ENCODE measurements at regions not wholly inside any gene's neighbourhood (a gene's known extent, or its start where the extent isn't known, plus 50 kb on each side); places are given as distances from the start of the nearest gene placed in this dataset.

DNA sequence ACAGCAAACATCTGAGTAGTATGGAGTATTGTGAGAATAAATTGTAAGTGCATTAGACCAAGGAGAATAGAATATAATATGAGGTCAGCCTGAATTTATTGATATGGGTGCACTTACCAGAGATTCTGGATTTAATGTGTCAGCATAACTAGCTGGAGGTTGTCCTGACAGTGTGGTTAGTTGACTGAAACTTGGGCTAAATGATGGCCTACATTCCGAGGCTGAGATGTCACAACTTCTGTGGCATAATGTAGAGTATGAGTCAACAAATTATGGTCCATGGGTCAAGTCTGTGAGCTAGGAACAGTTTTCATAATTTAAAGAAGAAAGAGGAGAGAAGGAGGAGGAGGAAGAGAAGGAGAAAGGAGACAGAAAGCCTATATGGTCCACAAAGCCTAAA, 127.6 kb downstream of the QPCT start:
- FAIRE-seq (peak; percentile 48), DNase-seq (ENCODE audit: low spot score) (peak; percentile 51)

DNA sequence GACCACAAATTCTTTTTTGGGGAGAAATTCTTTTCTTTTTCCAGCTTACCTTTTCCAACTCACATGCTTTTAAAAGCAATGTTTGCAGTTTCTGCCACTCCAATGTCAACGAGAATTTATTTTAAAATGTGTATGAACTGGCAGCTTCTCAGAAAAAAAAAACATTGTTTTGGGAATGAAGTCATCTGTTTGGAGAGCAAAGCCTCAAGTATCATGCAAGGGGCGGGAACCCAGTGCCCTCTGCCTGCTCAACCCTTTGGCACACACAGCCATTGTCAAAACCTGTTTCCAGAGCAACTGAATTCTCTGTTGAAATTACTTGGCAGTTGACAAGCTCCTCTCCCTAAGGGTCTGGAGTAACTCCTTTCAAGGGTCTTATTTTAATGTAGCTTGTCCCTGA, 128.5 kb downstream of the QPCT start:
- FAIRE-seq (no peak), DNase-seq (ENCODE audit: low spot score) (peak; percentile 72)

DNA sequence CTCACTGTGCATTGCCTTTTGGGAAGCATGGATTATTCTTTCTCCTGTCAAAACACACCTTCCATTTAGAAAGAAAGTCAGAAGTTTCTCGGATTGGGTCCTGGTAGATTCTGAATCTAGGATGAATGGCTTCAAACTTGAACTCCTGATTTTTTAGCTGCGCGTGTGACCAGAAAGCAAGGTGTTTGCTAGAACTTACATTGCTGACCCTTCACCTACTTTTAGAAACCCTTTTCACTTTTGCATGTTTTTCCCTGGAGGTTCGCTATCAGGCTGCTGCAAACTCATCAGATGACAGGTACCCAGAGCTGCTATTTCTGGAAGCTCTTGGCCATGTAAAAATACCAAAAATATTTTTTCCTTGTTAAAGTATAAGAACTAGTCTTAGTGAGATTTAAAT, 132.0 kb downstream of the QPCT start:
- DNase-seq (ENCODE audit: low spot score), result no peak
- FAIRE-seq, result no peak

DNA sequence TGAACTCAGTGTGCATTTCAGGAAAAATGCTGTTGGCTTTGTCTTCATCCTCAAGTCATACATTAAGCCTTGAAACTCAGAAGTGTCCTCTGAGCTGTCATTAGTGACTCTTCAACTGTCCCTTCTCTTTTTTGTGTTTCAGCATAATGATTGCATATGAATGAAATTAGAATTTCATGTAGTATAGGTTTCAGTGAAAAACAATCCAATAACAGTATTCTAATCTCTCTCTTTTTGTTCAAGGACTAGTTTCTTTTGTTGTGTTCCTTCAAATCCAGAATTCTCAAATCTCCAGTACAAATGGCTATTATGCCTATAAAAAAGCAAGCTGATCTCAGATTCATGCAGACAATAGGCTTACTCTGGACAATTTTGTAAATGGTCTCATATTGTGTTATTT, 133.5 kb downstream of the QPCT start:
- no peak for FAIRE-seq
- no peak for DNase-seq (ENCODE audit: low spot score)

DNA sequence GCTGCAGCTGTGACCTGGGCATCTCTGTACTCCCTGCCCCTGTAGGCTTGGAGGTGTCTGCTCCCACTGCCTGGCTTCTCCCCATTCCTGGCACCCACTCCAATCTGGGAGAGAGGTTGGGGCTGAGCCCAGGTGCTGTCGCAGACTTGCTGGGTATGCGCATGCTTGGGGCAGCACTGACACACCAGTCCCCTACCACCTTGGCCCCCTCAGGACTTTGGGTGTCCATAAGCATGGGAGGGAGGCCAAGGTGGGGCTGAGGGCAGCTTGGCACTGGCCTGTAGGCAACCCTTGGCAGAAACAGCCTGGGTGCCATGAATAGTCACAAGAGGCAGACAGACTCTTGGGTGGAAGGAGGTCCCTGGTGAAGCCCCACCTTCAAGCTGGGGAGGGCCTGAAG, 136.8 kb downstream of the QPCT start:
- FAIRE-seq (no peak), DNase-seq (ENCODE audit: low spot score) (no peak)

DNA sequence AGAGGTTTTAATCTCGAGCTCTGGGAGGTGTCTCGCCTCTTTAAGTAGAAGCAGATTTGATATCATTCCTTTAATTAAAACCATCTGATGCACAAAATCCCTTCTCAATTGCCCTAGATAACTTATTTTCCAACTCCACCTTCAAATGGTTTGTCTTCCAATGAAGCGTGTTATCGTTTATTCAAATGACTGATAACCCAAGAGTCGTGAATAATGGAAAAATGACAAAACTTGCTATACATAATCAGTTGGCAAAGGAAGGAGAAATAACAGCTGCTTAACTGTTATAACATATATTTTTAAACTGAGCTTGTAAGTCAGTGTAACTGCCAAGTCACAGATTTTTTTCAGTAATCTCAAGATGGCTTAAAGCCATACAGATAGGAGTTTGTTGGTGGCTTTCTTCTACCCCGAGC, 144.6 kb downstream of the QPCT start:
- DNase-seq (ENCODE audit: low spot score) (no peak), FAIRE-seq (no peak)

DNA sequence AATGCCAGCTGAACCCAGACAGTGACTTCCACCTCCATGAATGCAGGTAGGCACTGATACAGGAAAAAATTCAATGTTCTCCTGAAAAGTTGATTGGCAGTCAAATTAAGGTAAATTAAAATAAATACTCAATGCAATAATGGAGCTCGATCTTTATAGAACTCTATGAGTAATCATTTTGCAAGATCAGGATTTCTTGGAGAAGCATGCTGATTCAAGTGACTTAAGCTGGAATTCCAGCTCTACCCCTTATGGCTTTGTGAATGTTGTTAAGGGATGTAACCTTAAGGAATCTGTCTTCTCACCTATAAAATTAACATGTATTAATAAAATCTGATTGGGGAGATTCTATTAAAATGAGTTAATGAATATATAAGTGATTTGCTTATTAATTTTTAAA, 145.1 kb downstream of the QPCT start:
- DNase-seq (ENCODE audit: low spot score) (no peak), FAIRE-seq (no peak)

DNA sequence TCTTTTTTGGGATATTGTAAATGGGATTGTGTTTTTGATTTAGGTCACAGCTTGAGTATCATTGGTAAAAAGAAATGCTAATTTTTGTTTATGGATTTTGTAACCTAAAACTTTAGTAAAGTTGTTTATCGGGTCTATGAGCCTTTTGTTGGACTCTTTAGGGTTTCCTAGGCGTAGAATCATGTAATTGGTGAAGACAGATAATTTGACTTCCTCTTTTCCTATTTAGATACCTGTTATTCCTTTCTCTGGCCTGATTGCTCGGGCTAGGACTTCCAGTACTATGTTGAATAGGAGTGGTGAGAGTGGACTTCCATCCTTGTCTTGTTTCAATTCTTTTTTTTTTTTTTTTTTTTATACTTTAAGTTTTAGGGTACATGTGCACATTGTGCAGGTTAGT, 149.0 kb downstream of the QPCT start:
- FAIRE-seq (no peak), DNase-seq (ENCODE audit: low spot score) (no peak)

DNA sequence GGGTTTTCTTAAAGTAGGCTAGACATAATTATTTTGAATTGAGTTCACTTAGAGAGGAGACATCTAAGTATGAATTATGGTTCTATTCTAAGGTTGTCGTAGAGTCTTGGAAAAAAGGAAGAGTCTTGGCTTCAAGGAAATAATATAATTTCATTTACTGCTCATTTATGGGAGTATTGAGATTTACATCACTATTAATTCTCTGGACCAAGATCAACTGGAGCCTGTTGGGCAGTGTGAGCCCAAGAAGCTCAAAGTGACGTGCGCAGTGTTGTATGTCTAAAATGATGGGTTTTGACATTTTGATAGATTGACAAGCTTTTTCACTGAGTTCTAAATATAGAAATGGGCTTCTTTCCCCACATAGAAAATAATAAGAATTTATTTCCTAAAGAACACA, 154.7 kb downstream of the QPCT start:
- no peak for DNase-seq (ENCODE audit: low spot score)
- no peak for FAIRE-seq

DNA sequence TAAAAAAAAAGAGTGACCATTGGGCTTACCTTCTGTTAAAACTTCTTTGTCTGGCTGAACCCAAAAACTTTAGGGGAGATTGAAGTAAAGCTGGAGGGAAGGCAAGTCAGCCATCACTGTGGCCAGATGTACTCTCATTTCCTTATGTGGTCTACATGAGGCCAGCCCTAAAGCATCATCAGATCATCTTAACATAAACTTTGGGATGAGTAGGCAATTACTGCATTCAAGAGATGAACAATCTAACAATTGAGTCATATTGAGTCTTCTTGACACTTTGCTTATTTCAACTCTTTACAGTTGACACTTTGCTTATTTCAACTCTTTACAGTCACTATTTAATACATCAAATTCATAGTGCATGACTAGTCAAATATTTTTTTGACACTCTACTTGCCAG, 155.6 kb downstream of the QPCT start:
- FAIRE-seq (peak; percentile 32), DNase-seq (ENCODE audit: low spot score) (no peak)

DNA sequence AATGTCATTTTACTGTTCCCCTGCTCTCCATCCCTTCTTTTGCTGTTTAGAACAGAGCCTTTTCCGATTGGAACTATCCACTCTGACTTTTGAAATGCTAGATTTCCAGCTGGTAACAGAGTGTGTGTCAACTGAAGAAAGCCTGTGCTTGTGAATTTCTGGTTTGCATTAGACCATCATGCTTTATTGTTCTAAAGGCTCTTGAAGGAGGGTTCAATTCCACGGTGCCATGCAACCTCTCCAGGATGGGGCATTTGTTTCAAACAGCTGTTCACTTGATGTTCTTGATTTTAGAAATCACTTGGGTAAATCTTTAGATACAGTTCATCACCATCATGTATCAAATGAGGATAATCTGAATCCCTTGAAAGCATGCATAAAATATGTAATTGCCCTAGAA, 156.7 kb downstream of the QPCT start:
- no peak for DNase-seq (ENCODE audit: low spot score)

DNA sequence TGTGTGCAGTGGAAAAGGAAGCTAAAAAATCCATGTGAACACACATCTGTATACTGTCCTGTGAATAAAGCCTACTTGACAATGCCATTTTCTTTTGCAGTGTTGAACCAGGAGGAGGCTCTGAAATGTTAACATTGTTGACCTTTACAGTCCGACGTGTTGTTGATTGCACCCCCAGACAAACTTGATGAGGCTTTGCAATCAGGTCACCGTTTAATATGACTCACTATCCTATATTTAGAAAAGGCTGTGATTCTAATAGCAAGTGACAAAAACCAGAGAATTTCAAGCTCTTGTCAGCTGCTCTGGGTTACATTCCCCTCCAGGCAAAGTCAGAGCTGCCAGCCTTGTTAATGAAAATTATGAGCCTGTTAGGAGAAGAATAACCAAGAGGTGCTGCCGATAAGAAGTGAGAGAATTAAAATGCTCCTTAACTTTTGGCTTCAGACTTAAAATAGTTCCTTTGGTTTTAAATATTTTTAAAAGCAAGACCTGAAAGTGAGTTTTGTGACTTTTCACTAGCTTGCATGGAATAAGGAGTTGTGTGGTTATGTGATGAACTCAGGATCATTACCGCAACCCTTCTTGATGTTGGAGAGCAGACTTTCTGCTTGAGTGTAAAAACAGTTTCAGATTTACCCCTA, 162.1 kb downstream of the QPCT start:
- FAIRE-seq, result no peak
- DNase-seq (ENCODE audit: low spot score), result peak; percentile 14

More for the DNA sequence above, 156.7 kb downstream of the QPCT start:
- no peak for FAIRE-seq

DNA sequence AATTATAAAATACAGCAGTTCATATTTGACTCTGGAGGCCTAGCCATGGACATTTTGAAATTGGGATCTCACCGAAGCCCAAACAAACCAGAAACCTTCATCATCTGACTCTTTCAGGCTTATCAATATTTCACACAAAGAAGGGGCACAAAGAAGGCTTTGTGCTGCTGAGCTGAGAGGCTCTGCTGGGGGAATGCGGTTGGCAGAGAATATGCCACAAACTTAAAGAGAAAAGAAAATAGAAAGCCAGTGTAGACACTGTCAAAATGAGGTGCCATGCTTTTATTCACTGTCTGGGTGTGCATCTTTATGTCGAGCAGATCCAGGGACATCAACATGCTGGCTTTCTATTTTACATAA, 162.6 kb downstream of the QPCT start:
- no peak for FAIRE-seq

DNA sequence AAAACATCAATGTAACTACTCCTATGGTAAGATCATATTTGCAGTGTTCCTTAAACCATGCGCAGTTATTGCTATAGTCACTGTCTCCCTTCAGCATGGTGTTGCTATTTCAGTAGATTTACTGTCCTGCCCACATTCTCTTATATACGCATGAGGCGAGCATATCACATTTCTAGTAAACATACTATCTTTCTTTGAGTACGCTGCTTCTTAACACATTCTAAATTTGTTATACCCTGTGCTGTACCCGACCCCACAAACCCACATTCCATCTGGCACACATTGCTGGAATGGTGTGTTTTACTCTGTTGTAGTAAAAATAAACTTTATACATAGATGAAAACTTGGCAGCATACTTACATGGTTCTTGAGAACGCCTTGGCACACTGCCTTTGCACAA, 163.3 kb downstream of the QPCT start:
- no peak for FAIRE-seq
- DNase-seq (ENCODE audit: low spot score), result no peak

More for the DNA sequence above, 162.6 kb downstream of the QPCT start:
- DNase-seq (ENCODE audit: low spot score), result no peak

DNA sequence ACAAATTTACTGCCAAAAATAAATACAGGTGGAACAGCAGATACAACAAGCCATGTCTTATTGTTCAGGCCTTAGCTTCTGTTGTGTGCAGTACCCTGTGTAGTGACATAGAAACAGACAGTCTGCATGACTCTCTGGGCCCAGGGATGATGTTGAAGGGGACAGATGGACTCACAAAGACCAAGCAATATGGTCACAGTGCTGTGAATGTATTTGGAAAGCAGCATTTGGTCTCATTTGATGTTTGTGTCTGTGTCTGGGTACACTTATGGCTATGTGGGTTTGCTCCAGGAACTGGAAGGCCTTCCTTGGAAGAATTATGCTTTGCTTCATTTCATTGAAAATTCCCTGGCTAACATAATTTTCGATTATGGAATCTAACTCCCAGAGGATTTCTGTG, 158.5 kb downstream of the CDC42EP3 start:
- peak; percentile 17 for FAIRE-seq
- DNase-seq (ENCODE audit: low spot score), result no peak

DNA sequence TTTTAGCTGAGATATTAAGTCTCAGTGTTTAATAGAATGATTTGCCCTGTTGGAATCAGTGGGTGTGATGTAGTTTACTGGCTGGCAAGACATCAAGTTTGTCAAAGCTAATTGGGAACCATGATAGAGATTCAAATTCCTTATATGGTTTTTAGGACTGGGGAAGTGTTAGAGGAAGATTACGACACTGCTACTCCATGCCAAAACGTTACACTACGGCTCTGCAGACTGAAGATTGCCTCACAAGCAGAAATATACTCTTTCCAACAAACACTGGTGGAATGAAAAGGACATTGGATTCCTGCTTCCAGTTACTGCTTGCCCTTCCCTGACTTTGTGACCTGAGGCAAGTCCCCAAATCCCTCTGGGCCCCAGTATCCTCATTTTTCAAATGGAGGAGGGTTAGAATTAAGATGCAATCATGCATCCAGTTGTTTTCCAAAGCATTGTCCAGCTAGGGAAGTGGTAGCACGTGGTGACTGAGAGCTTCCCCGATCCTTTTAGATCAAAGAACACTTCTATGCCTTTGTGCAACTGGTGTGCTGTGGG, 147.6 kb downstream of the CDC42EP3 start:
- DNase-seq (ENCODE audit: low spot score) (no peak), FAIRE-seq (peak; percentile 72)

DNA sequence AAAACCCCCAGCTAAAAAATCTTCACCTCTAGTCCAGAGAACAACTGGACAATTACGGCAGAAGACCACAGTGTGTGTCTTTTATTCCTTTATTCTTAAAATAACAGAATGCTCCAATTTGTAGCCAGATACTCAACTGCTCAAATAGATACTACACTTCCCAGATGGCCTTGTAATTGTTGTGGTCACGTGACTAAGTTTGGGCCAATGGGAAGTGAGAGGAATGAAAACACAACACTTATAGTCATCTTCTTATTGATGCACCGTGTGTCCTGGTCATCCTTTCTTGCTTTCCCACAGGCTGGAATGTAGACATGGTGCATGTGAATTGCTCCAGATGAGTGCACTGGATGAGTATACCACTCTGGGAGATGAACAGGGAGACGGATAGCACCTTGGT, 145.1 kb downstream of the CDC42EP3 start:
- FAIRE-seq (no peak), DNase-seq (ENCODE audit: low spot score) (no peak)

DNA sequence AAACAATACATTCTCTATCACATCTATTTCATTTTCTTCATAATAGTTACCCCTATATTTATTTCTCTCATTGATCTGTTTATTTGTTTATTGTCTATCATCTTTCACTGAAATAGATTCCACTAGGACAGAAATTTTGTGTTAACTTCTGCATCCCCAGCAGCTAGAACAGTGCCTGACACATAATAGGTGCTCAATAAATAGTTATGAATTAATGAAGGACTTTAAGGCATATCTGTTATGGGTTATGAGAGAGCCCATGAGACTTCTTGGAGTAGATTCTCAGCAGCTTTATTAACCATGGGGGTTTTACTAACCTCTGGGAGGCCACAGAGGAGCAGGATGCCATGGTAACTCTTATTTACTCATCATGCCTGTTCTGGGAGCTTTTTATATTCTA, 144.6 kb downstream of the CDC42EP3 start:
- DNase-seq (ENCODE audit: low spot score) (no peak), FAIRE-seq (no peak)

DNA sequence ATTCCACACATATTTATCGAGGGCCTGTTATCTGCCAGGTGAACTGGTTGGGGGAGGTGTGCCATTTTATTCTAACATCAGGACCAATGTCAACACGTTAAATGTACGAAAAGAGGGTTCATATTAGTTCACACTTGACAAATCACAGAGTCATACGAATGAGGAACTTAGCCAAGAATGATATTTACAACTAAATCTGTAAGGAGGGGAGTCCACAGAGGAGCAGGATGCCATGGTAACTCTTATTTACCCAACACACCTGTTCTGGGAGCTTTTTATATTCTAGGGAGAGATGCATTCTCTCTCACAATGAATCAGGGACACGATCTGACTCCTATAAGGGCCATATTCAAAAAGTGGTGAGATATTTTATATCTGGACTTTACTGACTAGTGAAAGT, 144.1 kb downstream of the CDC42EP3 start:
- DNase-seq (ENCODE audit: low spot score) (no peak), FAIRE-seq (no peak)

DNA sequence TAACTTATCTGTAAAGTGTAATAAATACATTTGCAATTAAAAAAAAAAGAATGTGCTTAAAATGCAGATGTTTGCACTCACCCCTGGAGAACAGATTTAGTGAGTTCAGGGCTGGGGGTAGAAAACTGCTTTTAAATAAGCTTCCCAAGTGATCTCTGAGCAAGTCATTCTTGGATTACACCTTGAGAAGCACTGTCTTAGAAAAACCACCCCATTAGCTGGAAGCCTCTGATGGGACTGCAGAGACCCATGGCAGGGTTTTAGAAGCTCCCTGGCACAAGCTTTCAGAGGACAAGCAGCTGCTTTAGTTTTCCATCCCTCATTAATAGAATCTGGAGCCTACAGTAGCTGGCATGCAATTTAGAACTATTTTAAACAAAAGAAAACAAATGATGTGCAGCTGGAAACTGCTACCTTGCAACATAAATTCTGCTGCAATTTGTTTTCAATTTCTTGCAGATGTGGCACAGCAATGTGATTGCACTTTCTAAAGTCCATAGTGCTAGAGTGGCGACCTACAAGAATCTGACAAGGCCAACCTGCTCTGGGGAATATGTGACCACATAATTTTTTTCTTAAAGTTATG, 141.5 kb downstream of the CDC42EP3 start:
- DNase-seq (ENCODE audit: low spot score), result no peak
- FAIRE-seq, result no peak

DNA sequence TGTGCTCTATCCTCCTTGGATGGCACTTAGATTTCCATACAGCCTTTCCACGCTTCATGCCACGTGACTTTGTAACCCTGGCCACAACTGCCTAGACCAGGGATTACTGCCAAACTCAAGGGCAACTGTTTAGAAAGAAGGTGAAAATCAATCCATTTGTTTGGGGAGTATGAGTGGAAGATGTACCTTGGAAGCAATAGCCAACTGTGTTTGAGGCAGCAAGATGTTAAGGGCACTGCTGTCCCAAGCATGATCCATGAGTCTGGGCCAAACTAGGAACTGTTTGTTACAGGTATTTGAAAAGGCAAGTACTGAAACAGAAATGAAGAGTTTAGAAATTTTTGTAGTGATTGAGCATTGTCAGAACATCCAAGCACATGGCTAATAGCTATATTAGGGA, 138.9 kb downstream of the CDC42EP3 start:
- no peak for DNase-seq (ENCODE audit: low spot score)
- no peak for FAIRE-seq

DNA sequence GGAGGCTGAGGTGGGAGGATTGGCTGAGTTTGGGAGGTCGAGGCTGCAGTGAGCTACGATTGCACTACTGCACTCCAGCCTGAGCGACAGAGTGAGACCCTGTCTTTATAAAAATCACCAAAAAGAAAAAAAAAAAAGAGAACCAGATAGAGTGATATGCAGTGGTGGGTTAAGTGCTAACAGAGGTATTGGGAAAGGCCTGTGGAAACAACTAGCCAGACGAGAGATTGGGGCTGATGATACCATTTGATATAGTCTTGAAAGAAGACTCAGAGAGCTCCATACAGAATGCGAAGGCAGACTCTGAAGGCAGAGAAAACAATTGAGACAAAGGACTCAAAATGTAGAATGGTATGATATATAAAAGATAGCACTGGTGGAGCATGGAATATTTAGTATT, 134.1 kb downstream of the CDC42EP3 start:
- FAIRE-seq, result no peak
- DNase-seq (ENCODE audit: low spot score), result no peak

DNA sequence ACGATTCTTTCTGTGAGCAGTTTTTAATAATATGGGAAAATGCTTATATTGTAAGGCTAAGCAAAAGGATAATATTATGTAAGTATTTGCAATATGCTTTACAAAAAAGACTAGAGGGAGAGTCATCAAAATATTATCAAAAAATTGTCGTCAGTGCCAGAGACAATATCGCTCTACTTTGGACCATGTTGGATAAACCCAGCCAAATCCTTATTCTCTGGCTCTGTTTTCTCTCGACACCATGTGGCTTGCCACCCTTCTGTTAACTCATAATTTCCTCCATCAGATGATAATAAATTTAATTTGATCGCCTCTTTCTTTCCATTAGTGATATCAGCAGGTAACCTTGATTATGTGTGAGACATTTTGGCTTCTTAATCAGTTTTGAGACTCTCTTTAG, 129.9 kb downstream of the CDC42EP3 start:
- DNase-seq (ENCODE audit: low spot score), result no peak
- no peak for FAIRE-seq
